GM21528 (cell line): ENCODE measurements at regions not wholly inside any gene's neighbourhood (a gene's known extent, or its start where the extent isn't known, plus 50 kb on each side); places are given as distances from the start of the nearest gene placed in this dataset.
"Not testable (repeated sequence)": the region's sequence is repeated elsewhere in the genome, so short reads cannot be mapped to it uniquely, and the experiment has no call there.

Experiments
- ATAC-seq: cut with Tn5 transposase; IDR thresholded peaks from one replicate; pipeline ENCODE4 v1.9.1; 2021; ENCODE audit warnings: mild to moderate bottlenecking, moderate library complexity; ENCODE audit not compliant: unreplicated experiment, low FRiP score

GRCh38 chr4:164524789-164525188 lies 229.1 kb upstream of the SMIM31 start:
- no peak for ATAC-seq

- ATAC-seq = no peak
These were observed 226.9 kb upstream of the SMIM31 start for GRCh38 chr4:164526933-164527583.

GRCh38 chr4:164529058-164529457 lies 224.9 kb upstream of the SMIM31 start:
- no peak for ATAC-seq

GRCh38 chr4:164529486-164529885 lies 224.4 kb upstream of the SMIM31 start:
- ATAC-seq = no peak

- no peak for ATAC-seq
These were observed 222.6 kb upstream of the SMIM31 start for GRCh38 chr4:164531336-164531735.

- no peak for ATAC-seq
These were observed 217.1 kb upstream of the SMIM31 start for GRCh38 chr4:164536814-164537213.

- ATAC-seq = no peak
These were observed 215.8 kb upstream of the SMIM31 start for GRCh38 chr4:164538097-164538496.

GRCh38 chr4:164540987-164541386 lies 212.9 kb upstream of the SMIM31 start:
- no peak for ATAC-seq

- no peak for ATAC-seq
These were observed 211.5 kb upstream of the SMIM31 start for GRCh38 chr4:164542431-164542830.

- ATAC-seq = no peak
These were observed 202.8 kb upstream of the SMIM31 start for GRCh38 chr4:164550989-164551712.

GRCh38 chr4:164551713-164552040 lies 202.3 kb upstream of the SMIM31 start:
- no peak for ATAC-seq

- no peak for ATAC-seq
These were observed 182.1 kb upstream of the SMIM31 start for GRCh38 chr4:164571593-164572390.

- no peak for ATAC-seq
These were observed 181.1 kb upstream of the SMIM31 start for GRCh38 chr4:164572877-164573279.

- ATAC-seq = no peak
These were observed 178.1 kb upstream of the SMIM31 start for GRCh38 chr4:164575861-164576260.

- no peak for ATAC-seq
These were observed 174.5 kb upstream of the SMIM31 start for GRCh38 chr4:164579270-164579942.

- no peak for ATAC-seq
These were observed 162.3 kb upstream of the SMIM31 start for GRCh38 chr4:164591666-164592065.

GRCh38 chr4:164595751-164596150 lies 158.2 kb upstream of the SMIM31 start:
- no peak for ATAC-seq

- ATAC-seq = no peak
These were observed 157.5 kb upstream of the SMIM31 start for GRCh38 chr4:164596318-164596878.

GRCh38 chr4:164596927-164597326 lies 157.0 kb upstream of the SMIM31 start:
- no peak for ATAC-seq

GRCh38 chr4:164601653-164602052 lies 152.3 kb upstream of the SMIM31 start:
- no peak for ATAC-seq

- not testable (repeated sequence) for ATAC-seq
These were observed 148.1 kb upstream of the SMIM31 start for GRCh38 chr4:164605791-164606190.
